IPS DF 4.7 (cell line): ENCODE measurements at regions not wholly inside any gene's neighbourhood (a gene's known extent, or its start where the extent isn't known, plus 50 kb on each side); places are given as distances from the start of the nearest gene placed in this dataset.

Source experiments
- DNase-seq: peaks from one replicate; pipeline ENCODE4 v3.0.0-alpha.2; 2013; ENCODE audit warnings: low spot score; ENCODE audit errors: extremely low read depth

GRCh38 chr7:46881507-46882127, 700.3 kb downstream of the TNS3 start:
- DNase-seq, result peak; percentile 3

- no peak for DNase-seq
These were observed 701.3 kb downstream of the TNS3 start for GRCh38 chr7:46880508-46881196.

GRCh38 chr7:46879783-46880182, 702.1 kb downstream of the TNS3 start:
- no peak for DNase-seq

GRCh38 chr7:46871516-46871915, 710.4 kb downstream of the TNS3 start:
- no peak for DNase-seq

GRCh38 chr7:46864716-46865115, 717.2 kb downstream of the TNS3 start:
- DNase-seq, result no peak

- DNase-seq, result no peak
These were observed 721.9 kb downstream of the TNS3 start for GRCh38 chr7:46859963-46860475.

- no peak for DNase-seq
These were observed 726.1 kb downstream of the TNS3 start for GRCh38 chr7:46855851-46856250.

GRCh38 chr7:46854958-46855473, 726.9 kb downstream of the TNS3 start:
- DNase-seq, result no peak

GRCh38 chr7:46853451-46853850, 728.5 kb downstream of the TNS3 start:
- no peak for DNase-seq

GRCh38 chr7:46852795-46853194, 729.1 kb downstream of the TNS3 start:
- no peak for DNase-seq

- DNase-seq, result no peak
These were observed 731.2 kb downstream of the TNS3 start for GRCh38 chr7:46850563-46851330.

GRCh38 chr7:46848944-46849343, 733.0 kb downstream of the TNS3 start:
- no peak for DNase-seq

- no peak for DNase-seq
These were observed 733.6 kb downstream of the TNS3 start for GRCh38 chr7:46848311-46848710.

- DNase-seq, result no peak
These were observed 734.8 kb downstream of the TNS3 start for GRCh38 chr7:46847126-46847525.

GRCh38 chr7:46844486-46844885, 737.4 kb downstream of the TNS3 start:
- DNase-seq, result no peak

- DNase-seq, result no peak
These were observed 740.7 kb downstream of the TNS3 start for GRCh38 chr7:46841248-46841647.

- DNase-seq, result no peak
These were observed 742.3 kb downstream of the TNS3 start for GRCh38 chr7:46839651-46840050.

GRCh38 chr7:46838463-46838862, 743.4 kb downstream of the TNS3 start:
- no peak for DNase-seq

GRCh38 chr7:46835556-46835955, 746.4 kb downstream of the TNS3 start:
- no peak for DNase-seq

GRCh38 chr7:46834921-46835320, 747.0 kb downstream of the TNS3 start:
- no peak for DNase-seq

- DNase-seq, result no peak
These were observed 748.7 kb downstream of the TNS3 start for GRCh38 chr7:46833197-46833596.

GRCh38 chr7:46832136-46832535, 749.8 kb downstream of the TNS3 start:
- DNase-seq, result no peak
